WTC11 (cell line): ENCODE measurements at regions not wholly inside any gene's neighbourhood (a gene's known extent, or its start where the extent isn't known, plus 50 kb on each side); places are given as distances from the start of the nearest gene placed in this dataset.

Source experiments
- ATAC-seq: fragments of 200-7000 bp; cut with Tn5 transposase; 2 replicates; pipeline ENCODE4 v1.10.0; 2021; ENCODE audit warnings: mild to moderate bottlenecking, moderate library complexity
- CTCF ChIA-PET: fragments of 300-600 bp; sonication (Branson Sonifier 250); formaldehyde crosslinking; loops from one replicate; lab custom pipeline; 2021; ENCODE audit warnings: antibody characterized with exemption; lab: Charles Lee
- POLR2A ChIA-PET: fragments of 350-600 bp; sonication (Branson Sonifier 250); formaldehyde crosslinking; loops from one replicate; lab custom pipeline; 2021; ENCODE audit warnings: antibody characterized with exemption; lab: Charles Lee
- DNase-seq: peaks from one replicate; pipeline ENCODE4 v3.0.0; 2021; ENCODE audit warnings: low spot score
- H3K27ac Mint-ChIP-seq: 2 replicates; pipeline ENCODE4 v1.8.0; 2021; ENCODE audit warnings: mixed read lengths
- H3K27me3 Mint-ChIP-seq: 2 replicates; pipeline ENCODE4 v1.8.0; 2021; ENCODE audit warnings: low read depth, mild to moderate bottlenecking, moderate library complexity, mixed read lengths
- H3K36me3 Mint-ChIP-seq: 2 replicates; pipeline ENCODE4 v1.8.0; 2021; ENCODE audit warnings: mixed read lengths
- H3K4me1 Mint-ChIP-seq: 2 replicates; pipeline ENCODE4 v1.8.0; 2022; ENCODE audit warnings: mixed read lengths
- H3K4me3 Mint-ChIP-seq: 2 replicates; pipeline ENCODE4 v1.8.0; 2021; ENCODE audit warnings: mild to moderate bottlenecking, moderate library complexity, mixed read lengths
- H3K9me3 Mint-ChIP-seq: 2 replicates; pipeline ENCODE4 v1.8.0; 2021; ENCODE audit warnings: mixed read lengths
- AR ChIP-seq: fragments of 250-450 bp; sonication (Bioruptor Pico); IDR thresholded peaks from 2 replicates; pipeline ENCODE4 v1.9.0; 2021; ENCODE audit warnings: mild to moderate bottlenecking
- ATF1 ChIP-seq: sonication (generic); formaldehyde crosslinking; IDR thresholded peaks from 2 replicates; pipeline ENCODE4 v1.8.1; 2023; ENCODE audit warnings: mild to moderate bottlenecking, moderate library complexity, missing genetic modification reagents
- E2F1 ChIP-seq: sonication (generic); formaldehyde crosslinking; IDR thresholded peaks from 2 replicates; pipeline ENCODE4 v1.8.0; 2022; ENCODE audit warnings: mild to moderate bottlenecking, missing genetic modification reagents
- ELF4 ChIP-seq: sonication (generic); formaldehyde crosslinking; IDR thresholded peaks from 2 replicates; pipeline ENCODE4 v1.8.1; 2022; ENCODE audit warnings: low read depth, mild to moderate bottlenecking, moderate library complexity, missing genetic modification reagents
- EMX1 ChIP-seq: fragments of 250-450 bp; sonication (Bioruptor Pico); IDR thresholded peaks from 2 replicates; pipeline ENCODE4 v1.8.0; 2021; ENCODE audit warnings: mild to moderate bottlenecking
- GRHL2 ChIP-seq: fragments of 250-450 bp; sonication (Bioruptor Pico); IDR thresholded peaks from 2 replicates; pipeline ENCODE4 v1.8.0; 2022; ENCODE audit warnings: mild to moderate bottlenecking, moderate library complexity; ENCODE audit not compliant: insufficient replicate concordance, severe bottlenecking
- IRF2 ChIP-seq: sonication (generic); formaldehyde crosslinking; IDR thresholded peaks from 2 replicates; pipeline ENCODE4 v1.8.0; 2022; ENCODE audit warnings: low read depth, missing genetic modification reagents, borderline replicate concordance
- NFATC4 ChIP-seq: fragments of 250-450 bp; sonication (Bioruptor Pico); IDR thresholded peaks from 2 replicates; pipeline ENCODE4 v1.9.0; 2021; ENCODE audit warnings: mild to moderate bottlenecking
- NFYB ChIP-seq: sonication (generic); formaldehyde crosslinking; conservative IDR thresholded peaks from 2 replicates; pipeline ENCODE4 v1.8.0; 2022; ENCODE audit warnings: low read depth, missing genetic modification reagents
- NR3C1 ChIP-seq: sonication (generic); formaldehyde crosslinking; conservative IDR thresholded peaks from 2 replicates; pipeline ENCODE4 v1.8.1; 2023; ENCODE audit warnings: low read depth, mild to moderate bottlenecking, missing genetic modification reagents
- RORB ChIP-seq: fragments of 250-450 bp; sonication (Bioruptor Pico); IDR thresholded peaks from 2 replicates; pipeline ENCODE4 v1.9.0; 2021; ENCODE audit warnings: mild to moderate bottlenecking
- SP1 ChIP-seq: sonication (generic); formaldehyde crosslinking; conservative IDR thresholded peaks from 2 replicates; pipeline ENCODE4 v1.8.1; 2022; ENCODE audit warnings: missing genetic modification reagents
- STAT6 ChIP-seq: sonication (generic); formaldehyde crosslinking; conservative IDR thresholded peaks from 2 replicates; pipeline ENCODE4 v1.8.1; 2023; ENCODE audit warnings: mild to moderate bottlenecking, low read depth, missing genetic modification reagents, moderate library complexity
- TEAD1 ChIP-seq: sonication (generic); formaldehyde crosslinking; IDR thresholded peaks from 2 replicates; pipeline ENCODE4 v1.8.0; 2022; ENCODE audit warnings: mild to moderate bottlenecking, missing genetic modification reagents
- TEAD4 ChIP-seq: sonication (generic); formaldehyde crosslinking; IDR thresholded peaks from 2 replicates; pipeline ENCODE4 v1.8.0; 2022; ENCODE audit warnings: mild to moderate bottlenecking, missing genetic modification reagents
- USF2 ChIP-seq: sonication (generic); formaldehyde crosslinking; IDR thresholded peaks from 2 replicates; pipeline ENCODE4 v1.8.1; 2023; ENCODE audit warnings: mild to moderate bottlenecking, missing genetic modification reagents, moderate library complexity
- ZBTB21 ChIP-seq: sonication (generic); formaldehyde crosslinking; IDR thresholded peaks from 2 replicates; pipeline ENCODE4 v1.8.1; 2023; ENCODE audit warnings: mild to moderate bottlenecking, missing genetic modification reagents, borderline replicate concordance
- ZBTB43 ChIP-seq: sonication (generic); formaldehyde crosslinking; IDR thresholded peaks from 2 replicates; pipeline ENCODE4 v1.8.1; 2023; ENCODE audit warnings: mild to moderate bottlenecking, missing genetic modification reagents
- ZMAT4 ChIP-seq: fragments of 250-450 bp; sonication (Bioruptor Pico); IDR thresholded peaks from 2 replicates; pipeline ENCODE4 v1.9.0; 2021; ENCODE audit warnings: mild to moderate bottlenecking
- ZNF219 ChIP-seq: sonication (generic); formaldehyde crosslinking; IDR thresholded peaks from 2 replicates; pipeline ENCODE4 v1.8.0; 2023; ENCODE audit warnings: missing genetic modification reagents, mild to moderate bottlenecking, borderline replicate concordance
- ZNF423 ChIP-seq: fragments of 250-450 bp; sonication (Bioruptor Pico); IDR thresholded peaks from 2 replicates; pipeline ENCODE4 v2.1.2; 2022; ENCODE audit warnings: mild to moderate bottlenecking, moderate library complexity

GRCh38 chr4:14023896-14024295 lies 396.4 kb upstream of the BOD1L1 start (continued):
- TF ChIP-seq STAT6 (CRISPR knock-in tag) (no peak), EMX1 (CRISPR knock-in tag) (no peak), GRHL2 (CRISPR knock-in tag) (no peak), ELF4 (CRISPR knock-in tag) (no peak), RORB (CRISPR knock-in tag) (no peak), ZBTB43 (CRISPR knock-in tag) (no peak), AR (no peak), ZBTB21 (CRISPR knock-in tag) (no peak), ZNF423 (CRISPR knock-in tag) (no peak), E2F1 (CRISPR knock-in tag) (no peak), SP1 (CRISPR knock-in tag) (no peak)

GRCh38 chr4:14025111-14025510 lies 397.6 kb upstream of the BOD1L1 start:
- Mint-ChIP-seq H3K4me1 (peaks cover 26% of the 10 kb centered on the region), H3K27me3 (no peaks in the 10 kb centered on the region; the same call in 1 of the 2 replicates), H3K27ac (no peak overlapping the region), H3K4me3 (no peak overlapping the region), H3K36me3 (no peaks in the 10 kb centered on the region), H3K9me3 (peaks cover 9% of the 10 kb centered on the region)
- ATAC-seq (no peak), DNase-seq (no peak)
- ChIA-PET CTCF (no interaction called here), POLR2A (no interaction called here)
- TF ChIP-seq IRF2 (CRISPR knock-in tag) (no peak), NR3C1 (CRISPR knock-in tag) (no peak), TEAD1 (CRISPR knock-in tag) (no peak), NFYB (CRISPR knock-in tag) (no peak), ZMAT4 (no peak), ATF1 (CRISPR knock-in tag) (no peak), AR (no peak), USF2 (no peak), TEAD4 (CRISPR knock-in tag) (no peak), ZNF219 (CRISPR knock-in tag) (no peak), NFATC4 (CRISPR knock-in tag) (no peak)
